Panc1 (cell line): ENCODE measurements at regions not wholly inside any gene's neighbourhood (a gene's known extent, or its start where the extent isn't known, plus 50 kb on each side); places are given as distances from the start of the nearest gene placed in this dataset.

Experiments used
- ATAC-seq: fragments of 200-7000 bp; cut with Tn5 transposase; 2 replicates; pipeline ENCODE4 v1.9.1; 2020; ENCODE audit warnings: mild to moderate bottlenecking, moderate library complexity
- BruUV-seq: library from RNA; stranded (reverse); fragments of 400-500 nt; replicated peaks from 2 replicates; lab custom pipeline; 2021; lab: Mats Ljungman, UMichigan
- CTCF ChIA-PET: fragments of 300-600 bp; sonication (Branson Sonifier 250); formaldehyde crosslinking; loops from one replicate; lab custom pipeline; 2022; ENCODE audit warnings: antibody characterized with exemption; lab: Charles Lee
- POLR2A ChIA-PET: fragments of 300-600 bp; sonication (Branson Sonifier 250); formaldehyde crosslinking; loops from one replicate; lab custom pipeline; 2022; ENCODE audit warnings: antibody characterized with exemption; lab: Charles Lee
- DNase-seq: peaks from one replicate; pipeline ENCODE4 v3.0.0-alpha.2; 2010; ENCODE audit warnings: low read depth, low spot score
- H3K27ac ChIP-seq: 2 replicates; pipeline ENCODE4 v1.5.1; 2011; ENCODE audit warnings: mild to moderate bottlenecking, low read length, inconsistent platforms
- H3K27me3 ChIP-seq: fragments of 200-500 bp; sonication (Bioruptor generic); 2 replicates; pipeline ENCODE4 v1.6.0; 2014; ENCODE audit warnings: low read length, inconsistent platforms; ENCODE audit not compliant: control insufficient read depth, insufficient read depth
- H3K36me3 ChIP-seq: fragments of 200-500 bp; sonication (Bioruptor generic); 2 replicates; pipeline ENCODE4 v1.5.1; 2014; ENCODE audit warnings: inconsistent platforms, mild to moderate bottlenecking, low read length, moderate library complexity; ENCODE audit not compliant: control insufficient read depth, insufficient read depth
- H3K4me1 ChIP-seq: 2 replicates; pipeline ENCODE4 v1.5.1; 2011; ENCODE audit warnings: inconsistent platforms, mild to moderate bottlenecking, low read length, moderate library complexity; ENCODE audit not compliant: control insufficient read depth, insufficient read depth
- H3K4me3 ChIP-seq, 2 experiments: 2 replicates each; pipeline ENCODE4 v1.5.1; 2011 to 2012; ENCODE audit warnings: low read depth in 2 of 2, low read length in 2 of 2, mild to moderate bottlenecking in 2 of 2, inconsistent platforms in 1 of 2, moderate library complexity in 1 of 2
- H3K9me3 ChIP-seq: fragments of 200-500 bp; sonication (Bioruptor generic); 2 replicates; pipeline ENCODE4 v1.5.1; 2014; ENCODE audit warnings: low read depth, mild to moderate bottlenecking, inconsistent platforms, low read length, moderate library complexity; ENCODE audit not compliant: control insufficient read depth, insufficient read depth
- CTCF ChIP-seq: fragments of 450-650 bp; IDR thresholded peaks from 2 replicates; pipeline ENCODE4 v1.5.1; 2017; ENCODE audit warnings: mild to moderate bottlenecking
- POLR2AphosphoS5 ChIP-seq: IDR thresholded peaks from 2 replicates; pipeline ENCODE4 v1.6.1; 2012; ENCODE audit warnings: mild to moderate bottlenecking, low read depth, low read length, moderate library complexity
- REST ChIP-seq, 2 experiments: IDR thresholded peaks; 2 replicates each; pipeline ENCODE4 v1.6.1; 2011 to 2012; ENCODE audit warnings: low read depth in 2 of 2, control low read depth in 1 of 2, low read length in 1 of 2, mild to moderate bottlenecking in 1 of 2, moderate library complexity in 1 of 2; ENCODE audit not compliant: insufficient read depth in 1 of 2
- SIN3A ChIP-seq: IDR thresholded peaks from 2 replicates; pipeline ENCODE4 v1.6.1; 2012; ENCODE audit warnings: low read depth, mild to moderate bottlenecking, low read length, moderate library complexity, borderline replicate concordance; ENCODE audit not compliant: insufficient read depth
- TCF7L2 ChIP-seq: IDR thresholded peaks from 2 replicates; pipeline ENCODE4 v1.6.1; 2011; ENCODE audit warnings: mild to moderate bottlenecking, low read depth, low read length, inconsistent platforms
- in situ Hi-C: cut with HindIII; loops from 2 replicates; pipeline ENCODE4 v1.10.0; 2016; ENCODE audit warnings: low sequenced_read_pairs, low pct_unique_long_range_greater_than_20kb
- intact Hi-C: fragments of 100-400 bp; cut with micrococcal nuclease; formaldehyde crosslinking; loops from one replicate; pipeline ENCODE4 v1.10.0; 2022; ENCODE audit not compliant: unreplicated experiment

- ATAC-seq (no peak), DNase-seq (no peak)
- POLR2A ChIA-PET = interaction anchor here (0.6 kb wide), 2 partner anchors 127 to 140 kb away, joined by 3 to 4 read pairs; no protein-coding TSS in a partner anchor
- CTCF ChIA-PET = no interaction called here
- Histone ChIP-seq H3K9me3 (no peaks in the 10 kb centered on the region), H3K27ac (no peak overlapping the region), H3K4me1 (no peaks in the 10 kb centered on the region), H3K4me3 (no peak overlapping the region), H3K27me3 (no peaks in the 10 kb centered on the region), H3K36me3 (no peaks in the 10 kb centered on the region)
- BruUV-seq = no TSS peak
- TF ChIP-seq TCF7L2 (no peak), SIN3A (no peak), REST (IDR thresholded peaks at IDR 0.05; ENCODE audit: insufficient read depth in 1 of 2, low read depth in 2 of 2, low read length in 1 of 2) (no peak), CTCF (no peak), POLR2AphosphoS5 (no peak)
- in situ Hi-C loops = no loop called here
- intact Hi-C loops = no loop called here
Measured at GRCh38 chr21:17441370-17441769, 71.5 kb upstream of the CXADR start.

GRCh38 chr21:17442165-17442564 lies 70.7 kb upstream of the CXADR start:
- H3K27me3 ChIP-seq = no peaks in the 10 kb centered on the region
- no peak overlapping the region for H3K4me3 ChIP-seq
- intact Hi-C loops = no loop called here
- ATAC-seq = no peak
- no TSS peak for BruUV-seq
- H3K4me1 ChIP-seq = no peaks in the 10 kb centered on the region
- no peak overlapping the region for H3K27ac ChIP-seq
- no peaks in the 10 kb centered on the region for H3K36me3 ChIP-seq
- no peaks in the 10 kb centered on the region for H3K9me3 ChIP-seq
- TF ChIP-seq POLR2AphosphoS5 = no peak
- no peak for TF ChIP-seq CTCF
- no peak for TF ChIP-seq REST (IDR thresholded peaks at IDR 0.05; ENCODE audit: insufficient read depth in 1 of 2, low read depth in 2 of 2, low read length in 1 of 2)
- TF ChIP-seq SIN3A = no peak
- TF ChIP-seq TCF7L2 = no peak
- CTCF ChIA-PET = no interaction called here
- in situ Hi-C loops = no loop called here
- POLR2A ChIA-PET = interaction anchor here (0.6 kb wide), 1 partner anchor 139 kb away, joined by 4 read pairs; no protein-coding TSS in a partner anchor
- no peak for DNase-seq
